ENCODE measurements at regions not wholly inside any gene's neighbourhood (a gene's known extent, or its start where the extent isn't known, plus 50 kb on each side); places are given as distances from the start of the nearest gene placed in this dataset.
"Not testable (repeated sequence)": the region's sequence is repeated elsewhere in the genome, so short reads cannot be mapped to it uniquely, and the experiment has no call there.

DNA sequence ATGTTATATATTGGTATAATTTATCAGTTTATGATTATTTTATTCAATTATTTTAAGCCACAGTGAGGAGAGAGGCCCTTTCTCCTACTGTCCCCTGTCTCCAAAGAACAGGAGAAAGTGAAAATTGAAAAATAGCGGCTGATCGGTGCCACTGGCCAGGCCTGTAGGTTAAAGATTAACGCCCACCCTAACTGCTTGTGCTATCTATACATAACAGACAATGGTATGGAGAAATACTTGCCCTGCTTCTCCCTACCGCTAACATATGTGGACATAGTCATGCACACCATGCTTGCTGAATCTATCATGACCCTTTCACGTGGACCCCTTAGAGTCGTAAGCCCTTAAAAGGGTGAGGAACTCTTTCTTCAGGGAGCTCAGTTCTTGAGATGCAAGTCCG lies 67.5 kb downstream of the EIF1AY start:
- no peak for DNase-seq (ENCODE audit: low read depth)
- H3K4me3 ChIP-seq (ENCODE audit: low read depth, low read length): no peak overlapping the region
- TF ChIP-seq, protein P1, sequence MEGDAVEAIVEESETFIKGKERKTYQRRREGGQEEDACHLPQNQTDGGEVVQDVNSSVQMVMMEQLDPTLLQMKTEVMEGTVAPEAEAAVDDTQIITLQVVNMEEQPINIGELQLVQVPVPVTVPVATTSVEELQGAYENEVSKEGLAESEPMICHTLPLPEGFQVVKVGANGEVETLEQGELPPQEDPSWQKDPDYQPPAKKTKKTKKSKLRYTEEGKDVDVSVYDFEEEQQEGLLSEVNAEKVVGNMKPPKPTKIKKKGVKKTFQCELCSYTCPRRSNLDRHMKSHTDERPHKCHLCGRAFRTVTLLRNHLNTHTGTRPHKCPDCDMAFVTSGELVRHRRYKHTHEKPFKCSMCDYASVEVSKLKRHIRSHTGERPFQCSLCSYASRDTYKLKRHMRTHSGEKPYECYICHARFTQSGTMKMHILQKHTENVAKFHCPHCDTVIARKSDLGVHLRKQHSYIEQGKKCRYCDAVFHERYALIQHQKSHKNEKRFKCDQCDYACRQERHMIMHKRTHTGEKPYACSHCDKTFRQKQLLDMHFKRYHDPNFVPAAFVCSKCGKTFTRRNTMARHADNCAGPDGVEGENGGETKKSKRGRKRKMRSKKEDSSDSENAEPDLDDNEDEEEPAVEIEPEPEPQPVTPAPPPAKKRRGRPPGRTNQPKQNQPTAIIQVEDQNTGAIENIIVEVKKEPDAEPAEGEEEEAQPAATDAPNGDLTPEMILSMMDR (conservative IDR thresholded peaks at IDR 0.05; ENCODE audit: low read depth, low read length): no peak

DNA sequence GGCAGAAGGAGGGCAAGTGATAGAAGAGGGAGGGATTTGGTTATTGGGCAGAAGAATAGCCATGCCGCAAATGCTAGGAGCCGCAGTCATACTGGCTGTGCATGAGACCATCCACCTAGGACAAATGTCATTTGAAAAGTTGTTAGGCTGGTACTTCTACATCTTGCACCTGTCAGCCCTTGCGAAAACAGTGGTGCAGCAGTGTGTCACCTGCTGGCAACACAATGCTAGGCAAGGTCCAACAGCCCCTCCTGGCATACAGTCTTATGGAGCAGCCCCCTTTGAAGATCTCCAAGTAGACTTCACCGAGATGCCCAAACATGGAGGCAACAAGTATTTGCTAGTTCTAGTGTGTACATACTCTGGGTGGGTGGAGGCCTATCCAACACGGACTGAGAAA lies 72.7 kb downstream of the EIF1AY start:
- TF ChIP-seq, protein P1 (conservative IDR thresholded peaks at IDR 0.05; ENCODE audit: low read depth, low read length): no peak
- no peak for DNase-seq (ENCODE audit: low read depth)

DNA sequence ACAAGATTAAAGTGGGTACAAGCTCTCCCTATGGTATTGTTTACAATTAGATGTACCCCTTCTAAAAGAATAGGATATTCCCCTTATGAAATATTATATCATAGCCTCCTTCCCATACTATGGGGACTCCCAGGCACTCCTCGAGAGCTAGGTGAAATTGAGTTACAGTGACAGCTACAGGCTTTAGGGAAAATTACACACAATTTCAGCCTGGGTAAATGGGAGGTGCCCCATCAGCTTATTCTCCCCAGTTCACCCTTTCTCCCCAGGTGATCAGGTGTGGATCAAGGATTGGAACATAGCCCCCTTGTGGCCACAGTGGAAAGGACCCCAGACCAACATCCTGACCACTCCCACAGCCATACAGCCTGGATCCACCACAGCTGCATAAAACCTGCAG lies 73.3 kb downstream of the EIF1AY start:
- H3K4me3 ChIP-seq (ENCODE audit: low read depth, low read length); DNase-seq (ENCODE audit: low read depth): not testable (repeated sequence)

More for the DNA sequence above, 72.7 kb downstream of the EIF1AY start:
- no peak overlapping the region for H3K4me3 ChIP-seq (ENCODE audit: low read depth, low read length)

DNA sequence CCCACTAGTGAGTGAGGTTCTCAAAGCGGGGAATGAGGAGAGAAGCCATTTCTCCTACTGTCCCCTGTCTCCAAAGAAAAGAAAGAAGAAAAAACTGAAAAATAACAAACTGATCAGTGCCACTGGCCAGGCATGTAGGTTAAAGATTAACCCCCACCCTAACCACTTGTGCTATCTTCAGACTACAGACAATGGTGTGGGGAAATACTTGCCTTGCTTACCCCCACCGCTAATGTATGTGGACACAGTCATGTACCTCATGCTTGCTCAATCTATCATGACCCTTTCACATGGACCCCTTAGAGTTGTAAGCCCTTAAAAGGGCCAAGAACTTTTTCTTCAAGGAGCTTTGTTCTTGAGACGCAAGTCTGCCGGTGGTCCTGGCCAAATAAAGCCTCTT lies 75.9 kb downstream of the EIF1AY start:
- DNase-seq (ENCODE audit: low read depth): no peak
- no peak overlapping the region for H3K4me3 ChIP-seq (ENCODE audit: low read depth, low read length)
- TF ChIP-seq, protein P1 (conservative IDR thresholded peaks at IDR 0.05; ENCODE audit: low read depth, low read length): no peak

DNA sequence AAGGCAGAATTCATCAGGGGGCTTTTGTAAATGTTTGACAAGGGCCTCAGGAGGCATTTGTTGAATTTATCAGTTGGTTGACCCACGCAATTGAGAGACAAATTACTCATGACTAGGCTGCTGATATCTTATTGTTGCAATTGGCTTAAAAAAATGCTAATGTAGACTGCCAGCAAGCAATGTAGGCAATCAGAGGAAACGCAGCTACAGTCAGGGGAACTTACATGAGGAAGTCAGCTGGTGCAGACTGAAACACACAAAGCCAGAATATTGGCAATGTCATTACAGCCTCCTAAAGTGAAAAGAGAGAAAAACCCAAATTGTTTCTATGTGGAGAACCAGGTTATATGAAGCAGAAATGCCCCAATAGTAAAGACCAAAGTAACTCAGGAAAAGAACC lies 83.9 kb downstream of the EIF1AY start:
- H3K4me3 ChIP-seq (ENCODE audit: low read depth, low read length): no peak overlapping the region
- DNase-seq (ENCODE audit: low read depth): no peak
- TF ChIP-seq, protein P1 (conservative IDR thresholded peaks at IDR 0.05; ENCODE audit: low read depth, low read length): no peak

DNA sequence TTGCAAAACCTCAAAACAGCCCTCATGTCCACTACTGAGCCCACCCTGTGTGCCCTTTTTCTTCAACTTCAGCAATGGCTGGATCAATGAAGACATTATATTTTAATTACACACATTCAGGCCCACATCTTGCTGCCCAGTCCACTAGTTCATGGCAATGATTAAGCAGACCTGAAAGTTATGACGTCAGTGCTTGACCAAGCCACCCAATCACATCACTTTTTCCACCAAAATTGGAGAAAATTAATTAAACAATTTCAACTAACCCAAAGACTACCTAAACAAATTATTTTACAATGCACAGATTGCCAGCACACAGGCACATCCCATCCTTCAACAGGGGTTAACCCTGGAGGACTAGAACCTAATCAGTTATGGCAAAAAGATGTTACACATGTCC lies 86.6 kb downstream of the EIF1AY start:
- no peak overlapping the region for H3K4me3 ChIP-seq (ENCODE audit: low read depth, low read length)
- DNase-seq (ENCODE audit: low read depth): no peak
- TF ChIP-seq, protein P1 (conservative IDR thresholded peaks at IDR 0.05; ENCODE audit: low read depth, low read length): no peak

DNA sequence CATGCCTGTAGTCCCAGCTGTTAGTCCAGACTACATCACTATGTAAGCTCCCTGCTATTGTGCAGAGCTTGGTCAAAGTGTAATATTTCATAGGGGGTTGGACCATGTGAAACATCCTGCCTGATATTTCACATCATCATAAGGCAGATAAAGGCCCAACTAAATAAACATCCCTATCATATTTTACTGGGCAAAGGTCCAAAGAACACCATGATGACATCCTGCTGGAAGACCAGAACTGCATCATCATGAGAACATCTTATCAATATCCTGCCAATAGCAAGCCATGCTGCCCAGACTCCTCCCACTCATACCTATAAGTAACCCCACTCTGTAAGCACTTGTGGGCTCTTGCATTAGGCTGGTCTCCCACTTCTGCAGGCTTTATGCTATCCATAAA lies 88.6 kb downstream of the EIF1AY start:
- TF ChIP-seq, protein P1 (conservative IDR thresholded peaks at IDR 0.05; ENCODE audit: low read depth, low read length): no peak
- peak; percentile 5 for DNase-seq (ENCODE audit: low read depth)
- no peak overlapping the region for H3K4me3 ChIP-seq (ENCODE audit: low read depth, low read length)

DNA sequence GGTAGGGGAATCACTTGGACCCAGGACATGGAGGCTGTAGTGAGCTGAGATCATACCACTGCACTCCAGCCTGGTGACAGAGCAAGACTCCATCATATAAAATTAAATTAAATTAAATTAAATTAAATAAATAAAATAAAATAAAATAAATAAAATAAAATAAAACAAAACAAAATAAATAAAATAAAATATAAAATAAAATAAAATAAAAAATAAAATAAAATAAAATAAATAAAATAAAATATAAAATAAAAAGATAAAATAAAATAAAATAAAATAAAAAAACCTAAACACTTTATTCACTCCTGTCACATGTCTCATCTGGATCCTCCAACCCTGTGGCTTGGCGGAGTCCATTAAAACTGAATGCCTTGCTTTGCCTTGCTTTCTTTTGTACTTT lies 89.8 kb downstream of the EIF1AY start:
- not testable (repeated sequence) for H3K4me3 ChIP-seq (ENCODE audit: low read depth, low read length); DNase-seq (ENCODE audit: low read depth)

Data from choroid plexus epithelial cell (primary cell).